ENCODE measurements at regions not wholly inside any gene's neighbourhood (a gene's known extent, or its start where the extent isn't known, plus 50 kb on each side); places are given as distances from the start of the nearest gene placed in this dataset.

- no peaks in the 10 kb centered on the region for H3K4me1 Mint-ChIP-seq
- no peak overlapping the region for H3K23ac ChIP-seq (ENCODE audit: insufficient read length, low read depth, low read length)
- WGBS (ENCODE audit: extremely low coverage, insufficient read length, low lambda C conversion rate), result no CpG with 5 or more reads among the region's 1 CpG
- no peak overlapping the region for H4K8ac ChIP-seq (replicated peaks; ENCODE audit: insufficient read length, low read depth, low read length)
- H3K9me3 Mint-ChIP-seq, result no peaks in the 10 kb centered on the region
- H3K14ac ChIP-seq (ENCODE audit: insufficient read depth, low read length), result no peak overlapping the region
- TF ChIP-seq CTCF (conservative IDR thresholded peaks at IDR 0.05), result no peak
- H4K20me1 ChIP-seq (ENCODE audit: control insufficient read depth, insufficient read depth, insufficient read length), result no peaks in the 10 kb centered on the region
- H3K4me2 ChIP-seq (ENCODE audit: insufficient read depth, insufficient read length, low read length), result no peak overlapping the region
- no peak overlapping the region for H2BK20ac ChIP-seq (ENCODE audit: low read depth, low read length, poor library complexity, severe bottlenecking)
- no peak overlapping the region for H2AK5ac ChIP-seq (ENCODE audit: insufficient read length, low read length)
- no peak overlapping the region for H3T11ph ChIP-seq (ENCODE audit: low read length)
- no peaks in the 10 kb centered on the region for H3K36me3 Mint-ChIP-seq (ENCODE audit: insufficient read depth in 1 of 3, low read depth in 3 of 3)
- H3K4ac ChIP-seq (ENCODE audit: low read depth, low read length), result no peak overlapping the region
- no peaks in the 10 kb centered on the region for H3K23me2 ChIP-seq (ENCODE audit: insufficient read length, low read depth, low read length, poor library complexity, severe bottlenecking)
- H3K27ac Mint-ChIP-seq, result no peak overlapping the region
- no peak overlapping the region for H3K9ac ChIP-seq (ENCODE audit: extremely low read depth, insufficient read length, low read length)
- H2BK120ac ChIP-seq (ENCODE audit: low read depth, low read length, poor library complexity, severe bottlenecking), result no peak overlapping the region
- no peaks in the 10 kb centered on the region for H3K27me3 ChIP-seq (ENCODE audit: insufficient read depth, low read length)
- H2BK5ac ChIP-seq (ENCODE audit: insufficient read length, low read length), result no peak overlapping the region
- no peak overlapping the region for H3K18ac ChIP-seq (ENCODE audit: insufficient read length, low read depth, low read length)
- H3K79me1 ChIP-seq (ENCODE audit: insufficient read depth, low read depth, low read length, poor library complexity, severe bottlenecking), result no peaks in the 10 kb centered on the region
- no peak overlapping the region for H3K56ac ChIP-seq (ENCODE audit: insufficient read length, low read depth, low read length)
- no peak overlapping the region for H2AFZ ChIP-seq (ENCODE audit: low read length)
- H4K91ac ChIP-seq (ENCODE audit: insufficient read length, low read depth, low read length), result no peak overlapping the region
- H2BK12ac ChIP-seq (ENCODE audit: insufficient read length, low read depth, low read length), result no peak overlapping the region
- H4K5ac ChIP-seq (ENCODE audit: insufficient read length, low read depth, low read length), result no peak overlapping the region
- H3K27ac ChIP-seq (ENCODE audit: insufficient read length, low read depth, low read length), result no peak overlapping the region
- no peak for DNase-seq
- no peaks in the 10 kb centered on the region for H3K4me1 ChIP-seq (ENCODE audit: insufficient read depth, low read length)
- H3K4me3 Mint-ChIP-seq, result no peak overlapping the region
- H3K9me3 ChIP-seq (ENCODE audit: control insufficient read depth, low read depth, low read length), result no peaks in the 10 kb centered on the region
- H3K79me2 ChIP-seq (ENCODE audit: insufficient read depth, low read length), result no peaks in the 10 kb centered on the region
- no peak overlapping the region for H2BK15ac ChIP-seq (ENCODE audit: low read depth, low read length)
- H3K27me3 Mint-ChIP-seq (ENCODE audit: low read depth), result no peaks in the 10 kb centered on the region; the same call in 1 of the 2 replicates
These were observed 206.8 kb upstream of the HAND2 start for GRCh38 chr4:173736840-173737239.
